Adrenal gland (tissue), 9 donors: ENCODE measurements at regions not wholly inside any gene's neighbourhood (a gene's known extent, or its start where the extent isn't known, plus 50 kb on each side); places are given as distances from the start of the nearest gene placed in this dataset.

Experiments used
- DNase-seq, 7 donors: peaks; one replicate each; pipeline ENCODE4 v3.0.0-alpha.2; 2019 to 2020
- H3K27ac ChIP-seq, 5 donors: fragments of 200-600 bp; sonication (generic) in 4 of 5; 1 replicate in 3 of 5; 2 replicates in 2 of 5; pipeline versions ENCODE4 v1.5.1 to v1.8.0; 2016 to 2020; ENCODE audit warnings: mild to moderate bottlenecking in 1 of 5
- H3K27me3 ChIP-seq: fragments of 200-600 bp; 2 replicates; pipeline ENCODE4 v1.8.0; 2021
- H3K36me3 ChIP-seq, 2 donors: fragments of 200-600 bp; replicated peaks in 1 of 2; 1 replicate in 1 of 2; 2 replicates in 1 of 2; pipeline versions ENCODE4 v1.5.1 to v1.8.0; 2018 to 2022
- H3K4me1 ChIP-seq, 2 donors: fragments of 200-600 bp; replicated peaks in 1 of 2; 1 replicate in 1 of 2; 2 replicates in 1 of 2; pipeline versions ENCODE4 v1.5.1 to v1.8.0; 2018 to 2021
- H3K4me3 ChIP-seq, 4 donors: fragments of 200-600 bp; sonication (generic) in 3 of 4; one replicate each; pipeline ENCODE4 v1.5.1; 2016 to 2018
- H3K9me3 ChIP-seq, 3 donors: fragments of 200-600 bp; sonication (generic) in 1 of 3; replicated peaks in 1 of 3; 1 replicate in 2 of 3; 2 replicates in 1 of 3; pipeline versions ENCODE4 v1.5.1 to v1.8.0; 2016 to 2021
- CTCF ChIP-seq, 6 experiments: fragments of 450-650 bp in 4 of 6; fragments of 200-600 bp in 2 of 6; sonication (generic) in 1 of 6; IDR thresholded peaks; 1 replicate in 5 of 6; 2 replicates in 1 of 6; pipeline versions ENCODE4 v1.5.1 to v1.8.0; 2016 to 2021; ENCODE audit warnings: antibody characterized with exemption in 6 of 6, mild to moderate bottlenecking in 2 of 6, moderate library complexity in 1 of 6
- POLR2A ChIP-seq, 2 donors: fragments of 450-650 bp; IDR thresholded peaks; one replicate each; pipeline ENCODE4 v1.6.1; 2017; ENCODE audit warnings: antibody characterized with exemption in 2 of 2, mild to moderate bottlenecking in 2 of 2, moderate library complexity in 1 of 2
- whole genome bisulfite sequencing, 4 donors: extraction: QIAGEN DNeasy Blood & Tissue Kit in 2 of 4; methylation state at CpG; one replicate each; pipeline versions ENCODE4 v1.1.5 to v1.1.7; 2013 to 2017; 5-methylcytosine and 5-hydroxymethylcytosine counted together
- intact Hi-C, 2 donors: fragments of 100-400 bp; cut with DNase I; formaldehyde crosslinking; loops; one replicate each; pipeline versions ENCODE4 v1.14.1 to v1.15.0; 2022 to 2023
- donor health status: healthy with polysubstance abuse.
- donor health status: Bipolar disorder and iron deficiency.
- donor health status: DM: yes; HTN: yes; CAD: no.
- donor health status: DM: no; HTN: no; CAD: no.
- donor health status: DM: no; HTN: no; CAD: no.

DNA sequence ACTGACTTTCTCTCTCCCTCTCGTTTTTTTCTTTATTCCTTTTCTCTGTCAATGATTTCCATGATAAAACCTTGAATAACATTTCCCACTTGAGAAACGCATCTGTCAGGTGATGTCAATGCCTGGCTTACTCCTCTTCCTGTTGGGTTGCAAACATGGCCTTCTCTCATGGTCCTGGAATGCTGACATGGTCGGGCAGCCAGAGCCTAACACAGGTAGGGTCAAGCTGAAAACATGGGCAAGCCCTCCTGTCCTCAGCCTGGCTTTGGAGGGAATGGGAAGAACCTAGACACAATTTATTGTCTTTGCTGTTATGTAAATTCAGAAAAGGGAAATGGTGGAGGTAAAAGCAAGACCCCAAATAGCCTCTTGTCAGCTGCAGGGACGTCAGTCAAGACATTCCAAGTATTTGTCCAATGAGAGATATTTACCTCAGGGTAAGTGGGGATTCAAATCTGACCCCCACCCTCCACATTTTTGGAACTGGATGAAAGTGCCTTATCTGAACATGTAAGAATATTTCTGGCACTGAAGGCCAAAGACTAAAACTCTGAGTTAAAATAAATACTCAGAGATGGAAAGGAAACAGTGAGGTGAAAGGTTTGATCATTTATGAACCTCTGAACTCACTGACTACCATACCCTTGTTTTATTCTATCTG lies 473.8 kb downstream of the SPRY1 start:
- no peak for TF ChIP-seq POLR2A (IDR thresholded peaks at IDR 0.05)
- TF ChIP-seq CTCF (IDR thresholded peaks at IDR 0.05), result no peak
- no peaks in the 10 kb centered on the region for H3K36me3 ChIP-seq
- H3K4me3 ChIP-seq, result no peak overlapping the region
- WGBS, 4 donors, result 29 to 33% (median 31%) methylated on average over 4 of the region's 4 CpGs
- peaks cover 12 to 36% of the 10 kb centered on the region in 2 donors for H3K4me1 ChIP-seq
- H3K27me3 ChIP-seq, result no peaks in the 10 kb centered on the region
- peak overlapping the region in 2 of 5 donors; percentile 11 to 72 for H3K27ac ChIP-seq
- DNase-seq, result peak in 4 of 7 donors; percentile 26 to 38 (median 32)
- intact Hi-C loops, result no loop called here
- no peaks in the 10 kb centered on the region for H3K9me3 ChIP-seq

DNA sequence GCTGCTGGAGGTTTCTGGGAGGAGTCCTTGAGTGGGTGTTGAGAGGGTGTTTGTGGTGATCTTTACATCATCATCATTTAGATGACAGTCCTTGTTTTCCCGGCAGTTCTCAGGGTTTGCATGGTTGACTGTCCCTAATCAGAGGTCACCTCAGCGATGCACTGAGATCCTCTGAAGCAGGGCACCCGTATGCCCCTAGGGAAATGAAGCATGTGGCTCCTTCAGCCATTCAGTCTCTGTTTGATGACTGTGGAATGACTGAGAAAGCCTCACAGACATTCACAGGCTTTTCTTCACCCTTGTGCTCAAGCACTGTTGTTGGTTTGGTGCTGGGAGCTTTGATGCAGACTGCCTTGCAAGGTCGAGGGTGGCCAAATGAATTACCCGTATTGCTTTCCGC lies 474.7 kb downstream of the SPRY1 start:
- H3K4me1 ChIP-seq, result peaks cover 12 to 36% of the 10 kb centered on the region in 2 donors
- intact Hi-C loops, result no loop called here
- no peaks in the 10 kb centered on the region for H3K27me3 ChIP-seq
- WGBS, 4 donors, result 65 to 72% (median 69%) methylated on average over 5 to 6 of the region's 6 CpGs
- no peak overlapping the region for H3K4me3 ChIP-seq
- DNase-seq, result no peak
- no peaks in the 10 kb centered on the region for H3K36me3 ChIP-seq
- peak overlapping the region in 2 of 5 donors; percentile 11 to 72 for H3K27ac ChIP-seq
- no peaks in the 10 kb centered on the region for H3K9me3 ChIP-seq
- no peak for TF ChIP-seq POLR2A (IDR thresholded peaks at IDR 0.05)
- TF ChIP-seq CTCF (IDR thresholded peaks at IDR 0.05), result no peak

DNA sequence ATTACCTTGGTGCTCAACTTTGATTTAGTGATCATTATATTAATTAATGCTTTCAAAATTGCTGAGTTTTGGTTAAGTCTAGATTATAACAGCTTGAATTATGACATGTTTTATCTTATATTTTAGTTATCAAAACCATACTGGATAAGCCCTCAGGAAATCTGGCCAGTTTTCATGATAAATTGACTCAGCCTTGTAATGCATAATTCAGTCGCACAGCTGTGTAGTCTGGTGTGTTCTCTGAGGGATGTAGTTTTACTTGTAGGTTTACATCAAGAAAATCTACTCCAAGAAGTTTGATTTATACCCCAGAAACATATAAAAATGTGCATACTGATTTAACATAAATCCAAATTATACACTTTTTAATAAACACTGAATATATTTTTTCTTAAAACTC lies 477.5 kb downstream of the SPRY1 start:
- H3K36me3 ChIP-seq, result no peaks in the 10 kb centered on the region
- no peak overlapping the region for H3K4me3 ChIP-seq
- H3K27me3 ChIP-seq, result no peaks in the 10 kb centered on the region
- H3K9me3 ChIP-seq, result no peaks in the 10 kb centered on the region
- H3K4me1 ChIP-seq, result peaks cover 16 to 45% of the 10 kb centered on the region in 2 donors
- intact Hi-C loops, result no loop called here
- no peak overlapping the region for H3K27ac ChIP-seq
- no peak for TF ChIP-seq POLR2A (IDR thresholded peaks at IDR 0.05)
- no peak for TF ChIP-seq CTCF (IDR thresholded peaks at IDR 0.05)
- DNase-seq, result no peak
- 19 to 37% (median 29%) methylated on average over 1 of the region's 1 CpG for WGBS, 4 donors

DNA sequence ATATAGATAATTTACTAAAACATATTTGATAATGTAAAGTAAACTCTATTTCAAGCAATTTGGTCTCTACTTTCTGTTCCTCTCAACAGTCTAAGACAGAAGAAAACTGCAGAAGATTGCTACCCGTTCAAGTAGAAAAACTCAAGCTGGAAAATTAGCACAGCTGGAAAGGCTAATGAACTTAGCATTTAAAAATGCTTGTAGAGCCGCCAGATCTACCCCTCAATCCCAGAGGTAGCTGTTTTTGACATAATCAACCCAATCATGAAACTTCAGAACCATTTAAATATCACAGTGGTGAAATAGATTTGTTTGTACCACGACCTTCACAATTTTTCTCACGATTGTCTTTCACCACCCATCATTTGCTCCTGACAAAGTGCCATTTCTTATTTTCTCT lies 479.5 kb downstream of the SPRY1 start:
- Histone ChIP-seq H3K9me3 (no peaks in the 10 kb centered on the region), H3K27me3 (no peaks in the 10 kb centered on the region), H3K4me3 (no peak overlapping the region), H3K27ac (peak overlapping the region in 1 of 5 donors; percentile 4), H3K36me3 (no peaks in the 10 kb centered on the region), H3K4me1 (peaks cover 4 to 26% of the 10 kb centered on the region in 2 donors)
- intact Hi-C loops, result no loop called here
- 63 to 70% (median 66%) methylated on average over 4 of the region's 4 CpGs for WGBS, 4 donors
- TF ChIP-seq CTCF (IDR thresholded peaks at IDR 0.05), result no peak
- no peak for TF ChIP-seq POLR2A (IDR thresholded peaks at IDR 0.05)
- no peak for DNase-seq
